ENCODE measurements at regions not wholly inside any gene's neighbourhood (a gene's known extent, or its start where the extent isn't known, plus 50 kb on each side); places are given as distances from the start of the nearest gene placed in this dataset.

DNA sequence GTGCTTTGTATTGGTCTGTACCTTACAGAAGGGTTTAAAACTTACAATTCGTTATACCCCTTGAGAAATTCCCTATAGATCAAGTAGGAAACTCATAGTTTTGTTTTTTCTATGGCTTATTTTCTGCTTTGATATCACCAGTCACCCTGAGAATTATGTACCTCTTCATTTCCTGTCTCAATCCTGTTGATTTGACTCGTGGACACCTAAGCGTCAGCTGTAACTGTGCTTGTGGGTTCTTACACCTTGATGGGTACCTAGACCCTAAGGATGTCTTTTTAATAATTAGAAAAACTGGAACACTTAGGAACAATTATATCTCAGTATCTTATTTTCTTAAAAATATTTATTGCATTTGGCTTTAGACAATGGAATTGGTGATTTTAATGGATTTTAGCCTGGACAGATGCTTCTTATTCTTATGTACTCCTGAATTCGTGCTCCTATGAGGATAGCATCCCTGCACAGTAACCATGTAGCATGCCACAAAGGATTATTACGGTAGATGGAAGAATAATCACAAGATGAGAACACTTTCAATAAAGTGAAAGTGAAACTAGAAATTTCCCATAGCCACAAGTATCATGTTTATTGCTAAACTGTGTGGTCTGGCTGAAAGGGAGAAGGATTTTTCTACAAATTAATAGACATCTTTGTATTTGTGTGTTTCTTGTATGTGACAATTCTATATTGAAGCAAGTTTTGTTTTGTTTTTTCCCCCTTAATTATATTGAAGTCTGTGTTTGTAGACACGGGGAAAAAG is 1920.3 kb upstream of the WWC1 start:
- no peak for TF ChIP-seq EZH2phosphoT487 (IDR thresholded peaks at IDR 0.05; ENCODE audit: borderline replicate concordance, low read depth, low read length)
- TF ChIP-seq, protein P1, sequence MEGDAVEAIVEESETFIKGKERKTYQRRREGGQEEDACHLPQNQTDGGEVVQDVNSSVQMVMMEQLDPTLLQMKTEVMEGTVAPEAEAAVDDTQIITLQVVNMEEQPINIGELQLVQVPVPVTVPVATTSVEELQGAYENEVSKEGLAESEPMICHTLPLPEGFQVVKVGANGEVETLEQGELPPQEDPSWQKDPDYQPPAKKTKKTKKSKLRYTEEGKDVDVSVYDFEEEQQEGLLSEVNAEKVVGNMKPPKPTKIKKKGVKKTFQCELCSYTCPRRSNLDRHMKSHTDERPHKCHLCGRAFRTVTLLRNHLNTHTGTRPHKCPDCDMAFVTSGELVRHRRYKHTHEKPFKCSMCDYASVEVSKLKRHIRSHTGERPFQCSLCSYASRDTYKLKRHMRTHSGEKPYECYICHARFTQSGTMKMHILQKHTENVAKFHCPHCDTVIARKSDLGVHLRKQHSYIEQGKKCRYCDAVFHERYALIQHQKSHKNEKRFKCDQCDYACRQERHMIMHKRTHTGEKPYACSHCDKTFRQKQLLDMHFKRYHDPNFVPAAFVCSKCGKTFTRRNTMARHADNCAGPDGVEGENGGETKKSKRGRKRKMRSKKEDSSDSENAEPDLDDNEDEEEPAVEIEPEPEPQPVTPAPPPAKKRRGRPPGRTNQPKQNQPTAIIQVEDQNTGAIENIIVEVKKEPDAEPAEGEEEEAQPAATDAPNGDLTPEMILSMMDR (conservative IDR thresholded peaks at IDR 0.05; ENCODE audit: low read length), result no peak
